HG02973 (cell line): ENCODE measurements at regions not wholly inside any gene's neighbourhood (a gene's known extent, or its start where the extent isn't known, plus 50 kb on each side); places are given as distances from the start of the nearest gene placed in this dataset.
"Not testable (repeated sequence)": the region's sequence is repeated elsewhere in the genome, so short reads cannot be mapped to it uniquely, and the experiment has no call there.

Source experiments
- ATAC-seq: cut with Tn5 transposase; IDR thresholded peaks from one replicate; pipeline ENCODE4 v1.9.1; 2021; ENCODE audit warnings: moderate library complexity; ENCODE audit not compliant: unreplicated experiment

DNA sequence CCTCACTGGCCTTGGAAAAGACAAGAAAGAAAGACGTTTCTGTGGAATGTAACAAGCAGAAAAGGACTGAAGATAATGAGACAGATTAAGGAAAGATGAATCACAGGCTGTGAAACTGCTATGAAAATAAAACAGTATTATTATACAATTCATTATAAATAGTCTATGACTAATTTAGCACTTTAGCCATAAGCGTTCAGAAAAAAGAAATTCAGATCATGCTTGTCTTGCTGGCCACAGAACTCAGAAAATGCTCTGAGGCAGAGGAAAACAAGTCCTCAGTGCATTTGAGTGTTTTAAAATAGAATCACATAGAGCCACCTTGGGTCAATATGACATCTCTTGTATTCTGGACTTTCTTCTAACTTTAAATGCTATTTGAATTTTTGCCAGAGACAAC lies 65.9 kb upstream of the NBPF26 start:
- not testable (repeated sequence) for ATAC-seq

DNA sequence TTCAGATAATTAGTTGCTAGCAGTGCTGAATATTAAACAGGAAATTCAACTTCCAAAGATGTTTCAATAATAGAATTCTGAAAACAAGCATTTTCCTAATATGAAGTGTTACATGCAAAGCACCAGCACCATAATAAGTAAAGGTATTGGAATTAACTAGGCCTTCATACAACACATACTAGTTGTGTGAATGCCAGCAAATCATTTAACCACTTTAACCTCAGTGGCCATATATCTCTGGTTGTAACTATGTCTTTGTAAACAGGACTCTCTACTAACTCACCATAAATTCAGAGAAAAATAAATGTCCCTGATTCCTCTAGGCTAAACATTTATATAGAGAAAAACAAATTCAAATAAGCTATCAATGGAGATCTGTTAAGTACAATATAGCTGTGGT lies 65.1 kb upstream of the NBPF26 start:
- not testable (repeated sequence) for ATAC-seq

DNA sequence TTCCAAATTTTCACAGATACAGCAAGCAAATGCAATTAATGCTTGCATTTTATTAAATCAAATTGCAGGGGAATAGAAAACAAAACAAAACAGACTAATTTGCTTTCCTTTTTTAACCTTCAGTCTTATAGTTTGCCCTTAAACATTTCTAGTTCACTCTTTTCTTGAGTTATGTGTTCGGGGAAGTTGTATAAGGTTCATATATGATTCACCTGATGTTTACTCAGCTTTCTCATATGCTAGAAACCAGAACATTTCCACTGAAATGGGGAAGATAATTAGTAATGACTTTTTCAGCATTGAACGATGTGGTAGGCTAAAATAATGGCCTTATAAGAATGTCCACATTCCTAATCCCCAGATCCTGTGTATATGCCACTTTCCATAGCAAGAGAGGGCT lies 64.6 kb upstream of the NBPF26 start:
- not testable (repeated sequence) for ATAC-seq

DNA sequence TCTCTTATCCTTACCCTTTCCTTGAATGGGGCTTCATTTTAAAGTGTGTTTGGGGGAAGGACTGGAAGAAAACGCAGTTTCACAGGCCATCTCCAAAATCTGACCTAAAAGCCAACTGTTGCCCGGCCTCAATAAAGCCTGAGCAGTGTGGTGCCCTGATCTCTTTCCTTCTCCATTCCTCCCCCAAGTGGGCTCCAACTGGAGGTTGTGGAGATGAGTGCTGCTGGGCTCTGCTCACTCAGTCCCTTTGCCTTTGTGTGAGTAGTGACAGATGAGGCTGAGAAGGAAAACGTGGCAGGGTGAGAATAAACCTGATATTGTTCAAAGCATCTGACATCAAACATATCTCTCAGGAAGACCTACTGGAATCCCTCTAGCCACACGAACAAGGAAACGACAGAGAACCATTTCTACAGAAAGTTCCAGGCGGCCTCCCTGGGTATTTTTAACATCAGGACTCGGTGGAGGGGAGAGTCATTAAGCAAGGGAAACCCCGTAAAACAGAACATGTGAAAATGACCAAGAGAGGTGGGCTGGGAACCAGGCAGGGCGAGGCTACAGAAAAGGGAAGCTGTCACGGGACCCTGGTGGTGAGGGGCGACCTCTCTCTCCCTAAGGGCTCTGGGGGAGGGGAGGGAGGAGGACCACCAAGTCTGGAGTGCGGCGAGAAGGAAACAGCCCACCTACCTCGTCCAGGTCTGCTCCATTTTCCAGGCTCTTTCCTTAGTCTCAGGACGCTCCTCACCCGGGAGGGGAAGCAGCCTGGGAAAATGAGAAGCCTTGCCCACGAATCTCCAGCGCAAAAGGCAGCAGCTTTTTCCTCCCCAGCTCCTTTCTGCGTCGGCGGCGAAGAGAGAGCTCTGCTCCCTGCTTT lies 59.1 kb upstream of the NBPF26 start:
- not testable (repeated sequence) for ATAC-seq

DNA sequence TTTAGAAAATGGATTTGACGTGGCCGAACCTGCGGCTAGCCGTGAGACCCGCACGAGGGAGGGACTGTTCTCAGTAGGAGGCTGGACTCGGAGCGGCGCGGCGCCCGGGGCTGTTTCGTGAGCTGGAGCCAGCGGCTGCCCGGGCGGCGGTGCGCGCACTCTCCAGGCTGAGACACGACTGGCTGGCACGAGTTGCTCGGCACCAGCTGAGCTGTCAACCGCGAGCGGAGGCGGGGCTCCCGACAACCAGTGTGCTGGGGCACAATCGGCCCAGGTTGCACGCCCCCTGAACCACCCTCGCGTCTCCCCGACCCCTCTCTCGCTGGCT lies 58.5 kb upstream of the NBPF26 start:
- ATAC-seq: peak; percentile 74

DNA sequence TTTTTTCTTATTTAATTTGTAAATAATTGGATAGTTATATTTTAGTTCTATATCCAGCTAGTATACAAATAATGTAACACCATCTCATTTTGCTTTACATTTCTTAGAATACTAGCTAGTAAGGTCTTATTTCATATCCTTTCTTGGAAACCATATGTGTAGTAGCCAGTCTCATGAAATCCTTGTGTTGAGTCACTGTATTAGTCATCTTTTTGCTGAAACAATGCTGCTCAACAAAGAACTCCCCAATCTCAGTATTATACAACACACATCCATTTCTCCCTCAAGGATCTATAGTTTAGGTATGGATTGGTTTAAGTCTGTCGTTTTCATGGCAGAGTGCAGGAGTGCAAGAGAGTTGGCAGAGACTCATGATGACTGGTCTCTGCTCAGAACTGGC lies 55.6 kb upstream of the NBPF26 start:
- ATAC-seq: not testable (repeated sequence)
